Subcutaneous abdominal adipose tissue (tissue), 5 donors: ENCODE measurements at regions not wholly inside any gene's neighbourhood (a gene's known extent, or its start where the extent isn't known, plus 50 kb on each side); places are given as distances from the start of the nearest gene placed in this dataset.

Experiments
- H3K27ac ChIP-seq: one replicate; pipeline ENCODE4 v1.7.0; 2013; ENCODE audit warnings: low read depth, mild to moderate bottlenecking, inconsistent platforms, low read length, moderate library complexity
- H3K27me3 ChIP-seq, 5 donors: one replicate each; pipeline ENCODE4 v1.7.0; 2013; ENCODE audit warnings: low read length in 5 of 5, inconsistent platforms in 1 of 5; ENCODE audit not compliant: control insufficient read depth in 5 of 5, insufficient read depth in 4 of 5
- H3K36me3 ChIP-seq, 5 donors: one replicate each; pipeline ENCODE4 v1.7.0; 2013; ENCODE audit warnings: low read length in 5 of 5; ENCODE audit not compliant: control insufficient read depth in 5 of 5, insufficient read depth in 5 of 5
- H3K4me1 ChIP-seq, 5 donors: one replicate each; pipeline ENCODE4 v1.7.0; 2013; ENCODE audit warnings: low read length in 5 of 5, mild to moderate bottlenecking in 3 of 5, moderate library complexity in 1 of 5; ENCODE audit not compliant: control insufficient read depth in 5 of 5, insufficient read depth in 5 of 5
- H3K4me3 ChIP-seq, 5 donors: one replicate each; pipeline ENCODE4 v1.7.0; 2013; ENCODE audit warnings: low read length in 5 of 5, low read depth in 1 of 5
- H3K9ac ChIP-seq, 5 donors: one replicate each; pipeline ENCODE4 v1.7.0; 2013; ENCODE audit warnings: low read length in 5 of 5, mild to moderate bottlenecking in 4 of 5, moderate library complexity in 3 of 5
- H3K9me3 ChIP-seq, 5 donors: one replicate each; pipeline ENCODE4 v1.7.0; 2013; ENCODE audit warnings: low read length in 5 of 5; ENCODE audit not compliant: control insufficient read depth in 5 of 5
- donor health status: healthy.
- donor health status: healthy.
- donor health status: healthy.
- donor health status: healthy.
- donor health status: healthy.

DNA sequence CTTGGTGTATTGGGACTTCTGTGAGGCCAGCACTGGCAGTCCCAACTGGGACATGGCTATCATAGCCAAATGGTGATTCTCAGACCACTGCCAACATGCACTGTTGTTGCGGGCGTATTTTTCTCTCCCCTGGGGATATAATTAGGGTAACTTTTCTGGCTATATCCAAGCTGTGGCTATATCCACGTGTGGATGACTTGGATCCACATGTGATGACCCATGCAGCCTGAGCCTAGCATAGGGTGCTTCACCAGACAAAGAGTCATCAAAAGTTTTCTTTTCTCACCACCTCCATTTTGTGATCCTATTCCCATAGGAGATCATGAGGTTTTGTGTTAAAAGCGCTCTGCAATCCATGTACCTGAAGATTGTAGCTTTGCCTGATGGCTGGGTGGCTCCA, 51.2 kb upstream of the CSF3R start:
- Histone ChIP-seq H3K4me1 (no peaks in the 10 kb centered on the region), H3K27me3 (peaks cover 0 to 25% (median 6%) of the 10 kb centered on the region in 5 donors), H3K9ac (no peak overlapping the region), H3K27ac (no peak overlapping the region), H3K36me3 (no peaks in the 10 kb centered on the region), H3K4me3 (no peak overlapping the region), H3K9me3 (peaks cover 0 to 22% (median 14%) of the 10 kb centered on the region in 5 donors)

DNA sequence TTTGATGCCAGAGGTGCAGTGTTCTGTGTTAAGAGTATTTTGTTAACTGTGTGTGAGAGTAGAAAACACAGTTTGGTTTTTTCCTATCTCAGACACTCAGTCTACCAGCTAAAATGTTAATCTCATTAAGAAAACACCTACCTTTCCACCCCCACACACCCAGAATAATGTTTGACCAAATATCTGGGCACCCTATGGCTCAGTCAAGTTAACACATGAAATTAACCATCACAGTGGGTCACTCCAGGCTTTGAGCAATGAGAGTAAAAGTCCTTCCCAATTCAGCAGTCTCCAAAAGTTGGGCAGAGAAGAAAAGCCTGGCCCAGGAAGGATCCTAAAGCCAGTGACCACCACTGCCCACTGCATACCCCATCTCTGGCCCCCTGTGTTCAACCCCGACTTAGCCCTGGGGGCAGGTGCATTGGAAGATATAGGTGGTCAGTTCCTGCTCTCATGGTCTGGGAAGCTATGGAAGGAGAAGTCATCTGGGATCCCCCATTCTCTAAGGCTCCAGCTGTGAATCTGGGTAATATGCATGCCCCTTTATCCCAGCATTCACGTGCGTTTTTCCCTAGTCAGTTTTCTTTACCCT, 50.2 kb upstream of the CSF3R start:
- H3K27me3 ChIP-seq: peaks cover 0 to 25% (median 6%) of the 10 kb centered on the region in 5 donors
- no peak overlapping the region for H3K27ac ChIP-seq
- H3K4me1 ChIP-seq: no peaks in the 10 kb centered on the region
- no peaks in the 10 kb centered on the region for H3K36me3 ChIP-seq
- H3K9me3 ChIP-seq: peaks cover 0 to 22% (median 14%) of the 10 kb centered on the region in 5 donors
- no peak overlapping the region for H3K4me3 ChIP-seq
- no peak overlapping the region for H3K9ac ChIP-seq
